OCI-LY1 (cell line): ENCODE measurements at regions not wholly inside any gene's neighbourhood (a gene's known extent, or its start where the extent isn't known, plus 50 kb on each side); places are given as distances from the start of the nearest gene placed in this dataset.

Experiments
- EZH2 ChIP-seq: fragments of 200-600 bp; sonication (generic), shearing (Covaris generic); IDR thresholded peaks from 2 replicates; pipeline ENCODE4 v1.8.0; 2017; ENCODE audit warnings: borderline replicate concordance, mixed run types, mild to moderate bottlenecking, antibody characterized with exemption, low read length, moderate library complexity, mixed read lengths
- TF ChIP-seq, protein P1 (sequence below): fragments of 200-600 bp; sonication (generic), shearing (Covaris generic); IDR thresholded peaks from 2 replicates; pipeline ENCODE4 v1.5.1; 2017; ENCODE audit warnings: mild to moderate bottlenecking, antibody characterized with exemption, low read length, moderate library complexity, mixed read lengths

DNA sequence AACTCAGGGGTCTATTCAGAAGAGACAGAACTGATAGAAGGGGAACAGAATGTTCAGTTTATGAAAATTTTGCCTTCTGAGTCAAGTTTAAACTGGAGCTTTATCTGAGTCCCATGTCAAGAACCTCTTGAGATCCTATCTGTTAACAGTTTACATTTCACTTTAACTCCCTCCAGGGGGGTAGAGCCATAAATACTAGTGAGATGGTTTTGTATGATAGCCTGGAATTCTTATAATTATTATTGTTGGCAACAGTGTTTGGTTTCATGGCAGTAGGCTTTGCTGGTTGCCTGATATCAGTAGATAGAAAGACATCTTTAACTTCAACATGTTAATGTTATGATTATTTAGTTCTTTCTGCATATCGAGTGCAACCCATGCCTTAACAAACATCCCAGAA is 498.5 kb downstream of the INSC start:
- TF ChIP-seq, protein P1, sequence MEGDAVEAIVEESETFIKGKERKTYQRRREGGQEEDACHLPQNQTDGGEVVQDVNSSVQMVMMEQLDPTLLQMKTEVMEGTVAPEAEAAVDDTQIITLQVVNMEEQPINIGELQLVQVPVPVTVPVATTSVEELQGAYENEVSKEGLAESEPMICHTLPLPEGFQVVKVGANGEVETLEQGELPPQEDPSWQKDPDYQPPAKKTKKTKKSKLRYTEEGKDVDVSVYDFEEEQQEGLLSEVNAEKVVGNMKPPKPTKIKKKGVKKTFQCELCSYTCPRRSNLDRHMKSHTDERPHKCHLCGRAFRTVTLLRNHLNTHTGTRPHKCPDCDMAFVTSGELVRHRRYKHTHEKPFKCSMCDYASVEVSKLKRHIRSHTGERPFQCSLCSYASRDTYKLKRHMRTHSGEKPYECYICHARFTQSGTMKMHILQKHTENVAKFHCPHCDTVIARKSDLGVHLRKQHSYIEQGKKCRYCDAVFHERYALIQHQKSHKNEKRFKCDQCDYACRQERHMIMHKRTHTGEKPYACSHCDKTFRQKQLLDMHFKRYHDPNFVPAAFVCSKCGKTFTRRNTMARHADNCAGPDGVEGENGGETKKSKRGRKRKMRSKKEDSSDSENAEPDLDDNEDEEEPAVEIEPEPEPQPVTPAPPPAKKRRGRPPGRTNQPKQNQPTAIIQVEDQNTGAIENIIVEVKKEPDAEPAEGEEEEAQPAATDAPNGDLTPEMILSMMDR = no peak
- TF ChIP-seq EZH2 = no peak
